8988T (cell line): ENCODE measurements at regions not wholly inside any gene's neighbourhood (a gene's known extent, or its start where the extent isn't known, plus 50 kb on each side); places are given as distances from the start of the nearest gene placed in this dataset.

Source experiments
- DNase-seq: peaks from one replicate; pipeline ENCODE4 v3.0.0; 2011

GRCh38 chr10:89887830-89888229 is 186.4 kb downstream of the KIF20B start:
- DNase-seq = no peak

GRCh38 chr10:89888321-89889070 is 187.1 kb downstream of the KIF20B start:
- DNase-seq = no peak

GRCh38 chr10:89889606-89890005 is 188.2 kb downstream of the KIF20B start:
- no peak for DNase-seq

GRCh38 chr10:89891006-89891535 is 189.7 kb downstream of the KIF20B start:
- no peak for DNase-seq

- no peak for DNase-seq
Measured at GRCh38 chr10:89894051-89894450, 192.7 kb downstream of the KIF20B start.

- no peak for DNase-seq
Measured at GRCh38 chr10:89900554-89900953, 199.2 kb downstream of the KIF20B start.

GRCh38 chr10:89901895-89902294 is 200.5 kb downstream of the KIF20B start:
- no peak for DNase-seq

GRCh38 chr10:89904755-89905154 is 203.4 kb downstream of the KIF20B start:
- DNase-seq = no peak

- no peak for DNase-seq
Measured at GRCh38 chr10:89909752-89910151, 208.4 kb downstream of the KIF20B start.

GRCh38 chr10:89915021-89915420 is 213.6 kb downstream of the KIF20B start:
- no peak for DNase-seq

GRCh38 chr10:89915968-89916367 is 214.6 kb downstream of the KIF20B start:
- no peak for DNase-seq

- no peak for DNase-seq
Measured at GRCh38 chr10:89916468-89917215, 215.3 kb downstream of the KIF20B start.

GRCh38 chr10:89921403-89921802 is 220.0 kb downstream of the KIF20B start:
- no peak for DNase-seq

- DNase-seq = no peak
Measured at GRCh38 chr10:89923661-89924060, 222.3 kb downstream of the KIF20B start.

- DNase-seq = no peak
Measured at GRCh38 chr10:89924261-89924660, 222.9 kb downstream of the KIF20B start.

GRCh38 chr10:89926736-89927135 is 225.3 kb downstream of the KIF20B start:
- no peak for DNase-seq

GRCh38 chr10:89929282-89930026 is 228.1 kb downstream of the KIF20B start:
- no peak for DNase-seq

- no peak for DNase-seq
Measured at GRCh38 chr10:89937494-89937893, 236.1 kb downstream of the KIF20B start.

- DNase-seq = no peak
Measured at GRCh38 chr10:89940076-89940475, 238.7 kb downstream of the KIF20B start.

- DNase-seq = no peak
Measured at GRCh38 chr10:89942217-89942616, 240.8 kb downstream of the KIF20B start.

GRCh38 chr10:89944138-89944537 is 242.7 kb downstream of the KIF20B start:
- DNase-seq = no peak

GRCh38 chr10:89946106-89946505 is 244.7 kb downstream of the KIF20B start:
- no peak for DNase-seq

GRCh38 chr10:89949496-89949895 is 248.1 kb downstream of the KIF20B start:
- no peak for DNase-seq
